Sigmoid colon (tissue), 4 donors: ENCODE measurements at regions not wholly inside any gene's neighbourhood (a gene's known extent, or its start where the extent isn't known, plus 50 kb on each side); places are given as distances from the start of the nearest gene placed in this dataset.

Experiments
- CTCF ChIP-seq, 4 experiments: fragments of 450-650 bp in 3 of 4; fragments of 200-600 bp in 1 of 4; IDR thresholded peaks; one replicate each; pipeline ENCODE4 v1.5.1; 2016 to 2019; ENCODE audit warnings: antibody characterized with exemption in 4 of 4, mild to moderate bottlenecking in 3 of 4, moderate library complexity in 2 of 4
- EP300 ChIP-seq, 4 donors: sonication (generic); formaldehyde crosslinking; IDR thresholded peaks; one replicate each; pipeline ENCODE4 v1.6.1; 2017; ENCODE audit warnings: antibody characterized with exemption in 4 of 4
- POLR2A ChIP-seq, 2 donors: fragments of 450-650 bp; IDR thresholded peaks; one replicate each; pipeline ENCODE4 v1.6.1; 2016; ENCODE audit warnings: antibody characterized with exemption in 2 of 2, mild to moderate bottlenecking in 2 of 2, moderate library complexity in 2 of 2
- POLR2AphosphoS5 ChIP-seq, 4 donors: sonication (generic); formaldehyde crosslinking; IDR thresholded peaks; one replicate each; pipeline ENCODE4 v1.6.1; 2017; ENCODE audit warnings: antibody characterized with exemption in 4 of 4

- TF ChIP-seq CTCF (IDR thresholded peaks at IDR 0.05) (no peak), EP300 (IDR thresholded peaks at IDR 0.05) (no peak), POLR2AphosphoS5 (IDR thresholded peaks at IDR 0.05) (no peak), POLR2A (IDR thresholded peaks at IDR 0.05) (no peak)
Observed at GRCh38 chr4:26048950-26049349, 134.9 kb downstream of the SMIM20 start.
